ENCODE measurements at regions not wholly inside any gene's neighbourhood (a gene's known extent, or its start where the extent isn't known, plus 50 kb on each side); places are given as distances from the start of the nearest gene placed in this dataset.

GRCh38 chr15:19992428-19992827 is 549.2 kb downstream of the GOLGA6L6 start:
- CTCF ChIA-PET, result no interaction called here
- no TSS peak for BruUV-seq (replicated peaks)
- in situ Hi-C loops (cut with MboI; ENCODE audit: low sequenced_read_pairs), result no loop called here

More at GRCh38 chr15:19992428-19992827, 549.2 kb downstream of the GOLGA6L6 start:
- H4K20me1 ChIP-seq (ENCODE audit: insufficient read depth, low read length), result no peaks in the 10 kb centered on the region
- POLR2A ChIA-PET (ENCODE audit: unreplicated experiment), result no interaction called here
- no peak overlapping the region for H4K91ac ChIP-seq (ENCODE audit: insufficient read depth, low read depth, low read length)
- H2BK120ac ChIP-seq (ENCODE audit: low read depth, low read length), result no peak overlapping the region
- no peak overlapping the region for H3K4me2 ChIP-seq (ENCODE audit: low read depth, low read length)
- dilution Hi-C loops (cut with HindIII; ENCODE audit: low sequenced_read_pairs, unreplicated experiment) (no loop called here), intact Hi-C loops (cut with micrococcal nuclease) (no loop called here)
- no peaks in the 10 kb centered on the region for H3K36me3 ChIP-seq (ENCODE audit: control insufficient read depth, insufficient read depth, low read length)
- H3K27ac ChIP-seq (ENCODE audit: insufficient read depth, low read length), result no peak overlapping the region
- no peak overlapping the region for H2BK15ac ChIP-seq (ENCODE audit: low read depth, low read length)
- ATAC-seq (ENCODE audit: low read depth), result no peak
- WGBS, 2 experiments (ENCODE audit: extremely low coverage in 2 of 2, insufficient read length in 1 of 2), result no CpG with 5 or more reads among the region's 4 CpGs
- no peaks in the 10 kb centered on the region for H3K79me1 ChIP-seq (ENCODE audit: low read depth in 1 of 2, low read length in 2 of 2)
- TF ChIP-seq SMC3 (IDR thresholded peaks at IDR 0.05; ENCODE audit: low read depth, low read length) (no peak), NFE2L2 (IDR thresholded peaks at IDR 0.05; ENCODE audit: low read depth, low read length) (no peak), RAD21 (IDR thresholded peaks at IDR 0.05; ENCODE audit: low read length) (no peak), CEBPB (IDR thresholded peaks at IDR 0.05; ENCODE audit: low read depth, low read length) (no peak), POLR2A (IDR thresholded peaks at IDR 0.05; ENCODE audit: low read depth, low read length) (no peak), RCOR1 (IDR thresholded peaks at IDR 0.05; ENCODE audit: insufficient replicate concordance, low read length) (no peak), BHLHE40 (IDR thresholded peaks at IDR 0.05; ENCODE audit: low read depth, low read length) (no peak), MAZ (IDR thresholded peaks at IDR 0.05; ENCODE audit: borderline replicate concordance, low read depth, low read length) (no peak), CHD1 (IDR thresholded peaks at IDR 0.05; ENCODE audit: low read depth, low read length) (no peak), MXI1 (IDR thresholded peaks at IDR 0.05; ENCODE audit: borderline replicate concordance, low read depth, low read length) (no peak), FOS (IDR thresholded peaks at IDR 0.05; ENCODE audit: low read depth, low read length) (no peak), USF2 (IDR thresholded peaks at IDR 0.05; ENCODE audit: low read depth, low read length) (no peak), RFX5 (IDR thresholded peaks at IDR 0.05; ENCODE audit: low read depth, low read length) (no peak), MAFK (IDR thresholded peaks at IDR 0.05; ENCODE audit: low read depth, low read length) (no peak)
- TF ChIP-seq, protein P1, sequence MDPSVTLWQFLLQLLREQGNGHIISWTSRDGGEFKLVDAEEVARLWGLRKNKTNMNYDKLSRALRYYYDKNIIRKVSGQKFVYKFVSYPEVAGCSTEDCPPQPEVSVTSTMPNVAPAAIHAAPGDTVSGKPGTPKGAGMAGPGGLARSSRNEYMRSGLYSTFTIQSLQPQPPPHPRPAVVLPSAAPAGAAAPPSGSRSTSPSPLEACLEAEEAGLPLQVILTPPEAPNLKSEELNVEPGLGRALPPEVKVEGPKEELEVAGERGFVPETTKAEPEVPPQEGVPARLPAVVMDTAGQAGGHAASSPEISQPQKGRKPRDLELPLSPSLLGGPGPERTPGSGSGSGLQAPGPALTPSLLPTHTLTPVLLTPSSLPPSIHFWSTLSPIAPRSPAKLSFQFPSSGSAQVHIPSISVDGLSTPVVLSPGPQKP (IDR thresholded peaks at IDR 0.05; ENCODE audit: borderline replicate concordance, low read depth, low read length), result no peak
- TF ChIP-seq, protein P2, sequence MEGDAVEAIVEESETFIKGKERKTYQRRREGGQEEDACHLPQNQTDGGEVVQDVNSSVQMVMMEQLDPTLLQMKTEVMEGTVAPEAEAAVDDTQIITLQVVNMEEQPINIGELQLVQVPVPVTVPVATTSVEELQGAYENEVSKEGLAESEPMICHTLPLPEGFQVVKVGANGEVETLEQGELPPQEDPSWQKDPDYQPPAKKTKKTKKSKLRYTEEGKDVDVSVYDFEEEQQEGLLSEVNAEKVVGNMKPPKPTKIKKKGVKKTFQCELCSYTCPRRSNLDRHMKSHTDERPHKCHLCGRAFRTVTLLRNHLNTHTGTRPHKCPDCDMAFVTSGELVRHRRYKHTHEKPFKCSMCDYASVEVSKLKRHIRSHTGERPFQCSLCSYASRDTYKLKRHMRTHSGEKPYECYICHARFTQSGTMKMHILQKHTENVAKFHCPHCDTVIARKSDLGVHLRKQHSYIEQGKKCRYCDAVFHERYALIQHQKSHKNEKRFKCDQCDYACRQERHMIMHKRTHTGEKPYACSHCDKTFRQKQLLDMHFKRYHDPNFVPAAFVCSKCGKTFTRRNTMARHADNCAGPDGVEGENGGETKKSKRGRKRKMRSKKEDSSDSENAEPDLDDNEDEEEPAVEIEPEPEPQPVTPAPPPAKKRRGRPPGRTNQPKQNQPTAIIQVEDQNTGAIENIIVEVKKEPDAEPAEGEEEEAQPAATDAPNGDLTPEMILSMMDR (conservative IDR thresholded peaks at IDR 0.05; ENCODE audit: low read depth, low read length), result no peak
- H3K9me3 ChIP-seq (ENCODE audit: control insufficient read depth, insufficient read depth, low read length), result peaks cover 11% of the 10 kb centered on the region
- no peak overlapping the region for H3K9ac ChIP-seq (ENCODE audit: low read depth, low read length)
- H3K18ac ChIP-seq (ENCODE audit: low read depth, low read length), result no peak overlapping the region
- no peak overlapping the region for H2AK9ac ChIP-seq (replicated peaks; ENCODE audit: low read depth, low read length, poor library complexity)
- H2AK5ac ChIP-seq (ENCODE audit: low read depth, low read length), result no peak overlapping the region
- no peaks in the 10 kb centered on the region for H3K27me3 ChIP-seq (ENCODE audit: control insufficient read depth, insufficient read depth, low read length)
- no peaks in the 10 kb centered on the region for H3K9me1 ChIP-seq (ENCODE audit: insufficient read depth, low read length)
- no peak overlapping the region for H3K23ac ChIP-seq (ENCODE audit: low read depth, low read length)
- H3K4me1 ChIP-seq (ENCODE audit: control insufficient read depth, insufficient read depth, low read length), result no peaks in the 10 kb centered on the region
- no peak overlapping the region for H2BK20ac ChIP-seq (ENCODE audit: low read depth, low read length)
- no peak for DNase-seq
- H4K8ac ChIP-seq (ENCODE audit: low read depth in 2 of 2, low read length in 2 of 2), result no peak overlapping the region
- no peak overlapping the region for H3K4me3 ChIP-seq (ENCODE audit: insufficient read depth, low read depth, low read length)
- H3K56ac ChIP-seq (ENCODE audit: extremely low read depth, insufficient read depth, low read length), result no peak overlapping the region
- H4K5ac ChIP-seq (ENCODE audit: low read depth, low read length), result no peak overlapping the region
- no peak overlapping the region for H2BK5ac ChIP-seq (ENCODE audit: low read depth, low read length, poor library complexity, severe bottlenecking)
- no peak overlapping the region for H2AFZ ChIP-seq (replicated peaks; ENCODE audit: low read length, poor library complexity)
- no peak overlapping the region for H3K4ac ChIP-seq (ENCODE audit: low read depth, low read length)
- H3K14ac ChIP-seq (replicated peaks; ENCODE audit: low read depth, low read length), result no peak overlapping the region
